ENCODE measurements at regions not wholly inside any gene's neighbourhood (a gene's known extent, or its start where the extent isn't known, plus 50 kb on each side); places are given as distances from the start of the nearest gene placed in this dataset.
"Not testable (repeated sequence)": the region's sequence is repeated elsewhere in the genome, so short reads cannot be mapped to it uniquely, and the experiment has no call there.

GRCh38 chr16:66039793-66040192 is 326.7 kb upstream of the CDH5 start:
- ChIA-PET CTCF (no interaction called here), POLR2A (no interaction called here)

DNA sequence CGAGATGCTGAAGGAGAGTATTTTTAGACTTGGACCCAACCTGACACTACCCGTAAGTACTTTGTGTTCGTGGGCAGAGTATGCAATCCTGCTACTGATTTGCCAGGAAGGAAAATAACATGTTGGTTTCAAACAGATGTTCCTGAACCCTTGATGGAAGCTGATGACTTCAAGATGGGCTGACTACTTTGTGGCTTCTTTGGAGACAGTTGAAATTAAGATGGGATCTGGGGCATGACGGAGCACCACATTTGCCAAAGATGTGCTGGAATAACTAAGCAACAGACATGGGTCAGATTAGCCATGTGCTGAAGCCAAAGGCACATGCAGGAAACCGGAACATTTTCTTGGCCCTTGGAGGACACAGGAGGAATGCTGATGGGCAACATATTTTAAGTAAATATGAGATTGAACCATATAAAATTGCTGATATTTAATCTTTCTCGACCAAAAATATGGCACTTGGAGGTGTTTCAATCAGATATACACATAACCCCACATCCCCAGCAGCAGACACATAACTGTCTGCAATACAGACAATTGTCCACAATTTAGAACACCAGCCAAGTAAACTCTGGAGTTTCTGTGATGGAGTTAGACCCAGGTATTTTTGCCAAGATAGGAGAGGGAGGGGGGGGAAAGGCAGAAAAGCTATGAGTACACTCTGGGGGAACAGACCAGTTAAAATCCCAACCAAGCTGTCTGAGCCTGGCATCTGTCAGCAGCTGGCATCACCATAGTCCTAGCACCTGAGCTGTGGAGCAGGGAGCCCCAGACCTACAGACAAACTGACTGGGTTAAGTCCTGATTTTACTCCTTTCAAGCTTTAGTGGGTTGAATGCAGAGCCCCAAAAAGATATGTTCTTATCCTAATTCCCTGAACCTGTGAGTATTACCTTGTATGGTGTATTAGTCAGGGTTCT is 329.4 kb upstream of the CDH5 start:
- CTCF ChIA-PET, result no interaction called here
- POLR2A ChIA-PET, result no interaction called here

GRCh38 chr16:66036184-66036583 is 330.3 kb upstream of the CDH5 start:
- ChIA-PET POLR2A (no interaction called here), CTCF (no interaction called here)

DNA sequence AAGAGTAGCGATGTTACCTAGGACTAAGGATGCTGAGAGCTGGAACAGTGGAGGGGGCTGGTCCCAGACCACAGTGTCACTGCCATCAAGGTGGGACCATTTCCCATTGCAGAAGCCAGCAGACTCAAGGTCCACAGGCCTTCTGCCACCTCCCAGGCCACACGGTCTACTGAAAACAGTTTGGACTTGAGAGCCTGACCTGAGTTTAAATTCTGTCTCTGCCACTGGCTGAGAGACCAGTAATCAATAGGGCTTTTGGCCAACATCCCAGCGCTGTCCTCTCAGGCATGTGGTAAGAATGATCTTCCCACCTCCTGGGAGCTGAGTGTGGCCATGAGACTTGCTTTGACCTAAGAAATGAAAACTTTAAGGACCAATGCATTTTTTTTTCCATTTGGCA is 331.4 kb upstream of the CDH5 start:
- POLR2A ChIA-PET, result no interaction called here
- CTCF ChIA-PET, result no interaction called here

- ChIA-PET CTCF (no interaction called here), POLR2A (no interaction called here)
Observed at GRCh38 chr16:66032841-66033240, 333.6 kb upstream of the CDH5 start.

- POLR2A ChIA-PET, result no interaction called here
- CTCF ChIA-PET, result no interaction called here
Observed at GRCh38 chr16:66030036-66030435, 336.5 kb upstream of the CDH5 start.

GRCh38 chr16:66028510-66029216 is 337.8 kb upstream of the CDH5 start:
- CTCF ChIA-PET, result no interaction called here

GRCh38 chr16:66026787-66027330 is 339.6 kb upstream of the CDH5 start:
- CTCF ChIA-PET, result no interaction called here
- POLR2A ChIA-PET, result no interaction called here

More at GRCh38 chr16:66028510-66029216, 337.8 kb upstream of the CDH5 start:
- POLR2A ChIA-PET, result no interaction called here

DNA sequence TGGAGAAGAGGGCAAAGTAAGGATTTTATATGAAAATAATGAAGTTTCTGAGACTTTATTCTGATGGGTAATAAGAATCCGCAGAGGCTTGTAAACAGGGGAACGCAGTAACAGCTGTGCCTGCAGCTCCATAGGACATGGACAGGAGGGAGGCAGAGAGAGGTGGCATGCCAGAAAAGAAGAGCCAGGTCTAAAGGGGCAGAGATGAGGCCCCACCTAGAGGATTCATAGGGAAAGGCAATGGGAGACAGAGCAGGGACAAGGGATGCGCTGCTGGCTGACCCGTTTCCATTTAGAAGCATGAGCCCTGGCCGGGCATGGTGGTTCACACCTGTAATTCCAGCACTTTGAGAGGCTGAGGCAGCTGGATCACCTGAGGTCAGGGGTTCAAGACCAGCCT is 340.3 kb upstream of the CDH5 start:
- CTCF ChIA-PET, result no interaction called here
- POLR2A ChIA-PET, result no interaction called here

DNA sequence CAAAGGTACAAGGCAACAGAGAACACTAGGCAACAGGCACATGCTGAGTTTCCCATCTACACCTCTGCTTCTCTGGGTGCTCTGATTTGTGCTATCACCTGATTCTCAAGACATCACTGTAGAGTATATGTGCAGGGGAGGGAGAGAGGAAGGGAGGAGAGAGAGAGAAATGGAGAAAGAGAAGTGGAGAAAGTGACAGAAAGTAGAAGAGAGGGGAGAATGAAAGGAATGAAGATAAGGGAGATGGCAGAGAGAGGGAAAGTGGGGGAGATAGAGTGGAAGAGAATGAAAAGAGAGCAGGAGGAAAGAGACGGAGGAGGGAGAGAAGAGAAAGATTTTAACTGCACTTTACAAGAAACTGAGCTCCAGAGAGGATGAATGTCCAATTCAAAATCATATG is 340.7 kb upstream of the CDH5 start:
- CTCF ChIA-PET, result no interaction called here
- POLR2A ChIA-PET, result no interaction called here

DNA sequence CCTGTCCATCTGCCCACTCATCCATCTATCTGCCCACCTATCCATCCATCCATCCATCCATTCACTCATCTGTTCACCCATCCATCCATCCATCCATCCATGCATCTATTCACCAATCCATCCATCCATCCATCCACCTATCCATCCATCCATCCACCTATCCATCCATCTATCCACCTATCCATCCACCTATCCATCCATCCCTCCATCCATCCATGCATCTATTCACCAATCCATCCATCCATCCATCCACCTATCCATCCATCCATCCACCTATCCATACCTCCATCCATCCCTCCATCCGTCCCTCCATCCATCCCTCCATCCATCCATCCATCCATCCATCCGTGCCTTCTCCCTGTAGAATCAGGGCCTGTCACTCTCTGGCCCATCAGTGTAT is 341.9 kb upstream of the CDH5 start:
- CTCF ChIA-PET, POLR2A ChIA-PET: not testable (repeated sequence)

- POLR2A ChIA-PET, result no interaction called here
- CTCF ChIA-PET, result no interaction called here
Observed at GRCh38 chr16:66023481-66023880, 343.0 kb upstream of the CDH5 start.

- POLR2A ChIA-PET, result no interaction called here
Observed at GRCh38 chr16:66020642-66021041, 345.8 kb upstream of the CDH5 start.

DNA sequence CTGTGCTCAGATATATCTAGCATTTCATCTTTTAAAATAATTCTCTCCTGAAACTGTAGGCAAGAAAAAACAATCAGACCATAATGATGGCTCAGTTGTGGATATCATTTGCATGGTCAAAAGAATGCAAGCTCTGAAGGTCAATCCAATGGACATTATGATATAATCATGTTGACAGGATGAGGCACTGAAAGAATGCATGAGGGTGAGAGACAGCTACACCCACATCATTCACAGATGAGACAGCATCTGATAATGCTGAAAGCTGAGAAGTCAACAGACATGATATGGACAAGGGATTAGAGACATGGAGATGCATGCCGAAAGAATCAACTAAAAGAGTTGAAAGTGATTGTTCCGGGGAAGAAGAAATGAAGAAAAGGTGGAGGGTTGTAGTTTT is 346.4 kb upstream of the CDH5 start:
- ChIA-PET CTCF (no interaction called here), POLR2A (no interaction called here)

More at GRCh38 chr16:66020642-66021041, 345.8 kb upstream of the CDH5 start:
- CTCF ChIA-PET, result no interaction called here

DNA sequence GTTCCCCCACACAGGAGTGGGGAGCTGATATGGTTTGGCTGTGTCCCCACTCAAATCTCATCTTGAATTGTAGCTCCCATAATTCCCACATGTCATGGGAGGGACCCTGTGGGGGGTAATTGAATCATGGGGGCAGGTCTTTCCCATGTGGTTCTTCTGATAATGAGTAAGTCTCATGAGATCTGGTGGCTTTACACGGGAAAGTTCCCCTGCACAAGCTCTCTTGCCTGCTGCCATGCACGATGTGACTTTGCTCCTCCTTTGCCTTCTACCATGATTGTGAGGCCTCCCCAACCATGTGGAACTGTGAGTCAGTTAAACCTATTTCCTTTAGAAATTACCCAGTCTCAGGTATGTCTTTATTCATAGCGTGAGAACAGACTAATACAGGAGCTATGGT is 347.0 kb upstream of the CDH5 start:
- CTCF ChIA-PET, POLR2A ChIA-PET: not testable (repeated sequence)

DNA sequence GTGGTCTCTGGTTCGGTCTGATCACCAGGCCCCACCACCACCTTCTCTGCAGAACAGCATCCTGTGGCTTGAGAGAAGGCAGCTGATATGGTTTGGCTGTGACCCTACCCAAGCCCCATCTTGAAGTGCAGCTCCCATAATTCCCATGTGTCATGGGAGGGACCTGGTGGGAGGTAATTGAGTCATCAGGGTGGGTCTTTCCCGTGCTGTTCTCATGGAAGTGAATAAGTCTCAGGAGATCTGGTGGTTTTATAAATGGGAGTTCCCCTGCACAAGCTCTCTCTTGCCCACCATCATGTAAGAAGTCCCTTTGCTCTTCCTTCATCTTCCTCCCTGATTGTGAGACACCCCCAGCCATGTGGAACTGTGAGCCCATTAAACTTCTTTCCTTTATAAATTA is 352.3 kb upstream of the CDH5 start:
- ChIA-PET POLR2A (no interaction called here), CTCF (interaction anchor here (0.8 kb wide), 1 partner anchor 14 kb away, joined by 3 read pairs; no protein-coding TSS in a partner anchor)

- CTCF ChIA-PET, result no interaction called here
- POLR2A ChIA-PET, result no interaction called here
Observed at GRCh38 chr16:66013486-66013885, 353.0 kb upstream of the CDH5 start.

DNA sequence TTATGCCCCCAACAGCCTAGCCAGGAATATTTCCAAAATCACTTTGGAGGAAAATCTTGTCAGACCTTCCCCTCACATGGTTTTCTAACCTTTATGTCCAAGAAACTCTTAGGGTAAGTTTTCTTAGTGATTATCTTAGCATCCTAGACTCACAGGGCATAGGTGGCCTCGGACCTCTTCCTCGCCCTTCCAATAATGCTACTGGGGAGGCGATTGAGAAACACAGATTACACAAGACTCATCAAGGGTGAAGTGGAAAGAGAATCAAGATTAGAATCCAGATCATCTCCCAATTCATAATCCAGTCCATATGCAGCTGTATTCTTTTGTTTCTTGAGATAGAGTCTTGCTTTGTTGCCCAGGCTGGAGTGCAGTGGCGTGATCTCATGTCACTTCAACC is 358.4 kb upstream of the CDH5 start:
- CTCF ChIA-PET, result interaction anchor here (0.5 kb wide), 1 partner anchor 560 kb away, joined by 3 read pairs; no protein-coding TSS in a partner anchor
- POLR2A ChIA-PET, result no interaction called here

GRCh38 chr16:66007717-66008116 is 358.8 kb upstream of the CDH5 start:
- CTCF ChIA-PET, result interaction anchor here (0.5 kb wide), 1 partner anchor 560 kb away, joined by 3 read pairs; no protein-coding TSS in a partner anchor

DNA sequence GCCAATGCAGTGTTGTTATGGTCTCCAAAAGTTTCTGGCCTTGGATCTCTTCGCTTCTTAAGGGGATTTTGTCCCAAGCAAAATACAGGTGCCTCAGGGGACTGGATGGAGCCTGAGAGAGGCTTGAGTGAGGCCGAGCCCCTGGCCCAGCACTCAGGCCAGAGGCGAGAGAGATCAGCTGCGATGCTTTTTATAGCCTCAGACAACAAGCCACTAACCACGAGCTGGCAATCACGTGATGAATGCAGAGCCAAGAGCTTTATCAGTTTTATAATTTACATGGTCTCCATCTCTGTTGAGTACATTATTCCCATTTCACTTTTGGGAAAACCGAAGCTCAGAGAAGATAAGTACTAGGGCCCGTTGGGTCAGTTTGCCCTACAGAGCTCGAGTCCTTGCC is 360.0 kb upstream of the CDH5 start:
- CTCF ChIA-PET, result no interaction called here
- POLR2A ChIA-PET, result no interaction called here

More at GRCh38 chr16:66007717-66008116, 358.8 kb upstream of the CDH5 start:
- POLR2A ChIA-PET, result no interaction called here

GRCh38 chr16:66004699-66005098 is 361.8 kb upstream of the CDH5 start:
- CTCF ChIA-PET, result no interaction called here
- POLR2A ChIA-PET, result no interaction called here
